Transverse colon (tissue), 4 donors: ENCODE measurements at regions not wholly inside any gene's neighbourhood (a gene's known extent, or its start where the extent isn't known, plus 50 kb on each side); places are given as distances from the start of the nearest gene placed in this dataset.

Experiments used
- DNase-seq: peaks from one replicate; pipeline ENCODE4 v3.0.0-alpha.2; 2019
- H3K27ac ChIP-seq, 4 donors: fragments of 200-600 bp; sonication (generic); 2 replicates each; pipeline ENCODE4 v1.5.1; 2016 to 2018; ENCODE audit warnings: inconsistent platforms in 4 of 4
- H3K27me3 ChIP-seq: fragments of 200-600 bp; sonication (generic); 2 replicates; pipeline ENCODE4 v1.5.1; 2017; ENCODE audit warnings: inconsistent platforms
- H3K36me3 ChIP-seq, 4 donors: fragments of 200-600 bp; sonication (generic); 2 replicates each; pipeline ENCODE4 v1.5.1; 2017 to 2019; ENCODE audit warnings: inconsistent platforms in 4 of 4
- H3K4me1 ChIP-seq, 4 donors: fragments of 200-600 bp; sonication (generic); 2 replicates each; pipeline ENCODE4 v1.5.1; 2017 to 2020; ENCODE audit warnings: inconsistent platforms in 4 of 4
- H3K4me3 ChIP-seq, 4 donors: fragments of 200-600 bp; sonication (generic); 1 replicate in 1 of 4; 2 replicates in 3 of 4; pipeline versions ENCODE4 v1.5.1 to v1.6.1; 2017 to 2019; ENCODE audit warnings: inconsistent platforms in 4 of 4
- H3K9me3 ChIP-seq, 2 donors: fragments of 200-600 bp; sonication (generic); 2 replicates each; pipeline ENCODE4 v1.5.1; 2017 to 2019; ENCODE audit warnings: inconsistent platforms in 2 of 2
- CTCF ChIP-seq, 5 experiments: fragments of 200-600 bp in 3 of 5; fragments of 450-650 bp in 2 of 5; sonication (generic) in 3 of 5; IDR thresholded peaks; 1 replicate in 2 of 5; 2 replicates in 3 of 5; pipeline ENCODE4 v1.5.1; 2016 to 2017; ENCODE audit warnings: antibody characterized with exemption in 5 of 5, inconsistent platforms in 3 of 5, mild to moderate bottlenecking in 2 of 5, moderate library complexity in 1 of 5
- EP300 ChIP-seq: sonication (generic); formaldehyde crosslinking; IDR thresholded peaks from one replicate; pipeline ENCODE4 v1.6.1; 2017; ENCODE audit warnings: antibody characterized with exemption, low read depth
- POLR2A ChIP-seq: fragments of 450-650 bp; IDR thresholded peaks from one replicate; pipeline ENCODE4 v1.6.1; 2016; ENCODE audit warnings: antibody characterized with exemption, mild to moderate bottlenecking, moderate library complexity
- POLR2AphosphoS5 ChIP-seq, 3 donors: sonication (generic); formaldehyde crosslinking; IDR thresholded peaks; one replicate each; pipeline ENCODE4 v1.6.1; 2016; ENCODE audit warnings: antibody characterized with exemption in 3 of 3
- WGBS, 2 donors: methylation state at CpG; one replicate each; pipeline ENCODE4 v1.1.5; 2018; ENCODE audit warnings: low coverage in 1 of 2; 5-methylcytosine and 5-hydroxymethylcytosine counted together
- in situ Hi-C, 4 donors: fragments of 200-750 bp; cut with MboI; loops; one replicate each; pipeline versions ENCODE4 v1.15.0 to v1.15.1; 2017; ENCODE audit warnings: low sequenced_read_pairs in 3 of 4, low pct_ligation_motif_present in 1 of 4, low pct_unique_long_range_greater_than_20kb in 1 of 4
- intact Hi-C: fragments of 100-400 bp; cut with DNase I; formaldehyde crosslinking; loops from one replicate; pipeline ENCODE4 v1.15.1; 2023; ENCODE audit warnings: low total_unique reads

DNA sequence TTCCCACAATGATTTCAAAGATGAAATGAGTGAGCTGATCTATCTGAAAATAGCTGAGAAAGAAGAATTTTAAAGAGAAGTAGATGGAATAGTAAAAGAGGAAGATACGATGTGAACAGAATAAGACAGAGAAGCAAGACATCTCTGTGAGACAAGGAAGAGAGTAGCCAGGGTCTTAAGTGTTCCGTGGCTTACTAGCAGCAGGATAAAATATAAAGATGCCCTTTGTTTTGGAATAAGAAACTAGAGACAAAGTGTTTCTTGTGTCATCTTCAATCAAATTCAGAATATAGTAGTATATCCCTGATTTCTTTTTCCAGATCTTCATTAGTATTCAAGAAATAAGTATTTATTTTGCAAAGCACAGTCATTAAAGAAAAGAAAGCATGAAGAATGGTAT, 281.0 kb upstream of the NECTIN3 start:
- H3K4me1 ChIP-seq = no peaks in the 10 kb centered on the region
- no peak for DNase-seq
- H3K9me3 ChIP-seq = no peaks in the 10 kb centered on the region
- intact Hi-C loops (no loop called here), in situ Hi-C loops (no loop called here)
- H3K27ac ChIP-seq = no peak overlapping the region
- no peak overlapping the region for H3K4me3 ChIP-seq
- no peaks in the 10 kb centered on the region for H3K36me3 ChIP-seq
- TF ChIP-seq POLR2AphosphoS5 (IDR thresholded peaks at IDR 0.05) = no peak
- TF ChIP-seq EP300 = no peak
- TF ChIP-seq POLR2A = no peak
- TF ChIP-seq CTCF (IDR thresholded peaks at IDR 0.05) = no peak
- WGBS, 2 donors = 79 to 83% methylated on average over 2 of the region's 2 CpGs
- H3K27me3 ChIP-seq = no peaks in the 10 kb centered on the region

DNA sequence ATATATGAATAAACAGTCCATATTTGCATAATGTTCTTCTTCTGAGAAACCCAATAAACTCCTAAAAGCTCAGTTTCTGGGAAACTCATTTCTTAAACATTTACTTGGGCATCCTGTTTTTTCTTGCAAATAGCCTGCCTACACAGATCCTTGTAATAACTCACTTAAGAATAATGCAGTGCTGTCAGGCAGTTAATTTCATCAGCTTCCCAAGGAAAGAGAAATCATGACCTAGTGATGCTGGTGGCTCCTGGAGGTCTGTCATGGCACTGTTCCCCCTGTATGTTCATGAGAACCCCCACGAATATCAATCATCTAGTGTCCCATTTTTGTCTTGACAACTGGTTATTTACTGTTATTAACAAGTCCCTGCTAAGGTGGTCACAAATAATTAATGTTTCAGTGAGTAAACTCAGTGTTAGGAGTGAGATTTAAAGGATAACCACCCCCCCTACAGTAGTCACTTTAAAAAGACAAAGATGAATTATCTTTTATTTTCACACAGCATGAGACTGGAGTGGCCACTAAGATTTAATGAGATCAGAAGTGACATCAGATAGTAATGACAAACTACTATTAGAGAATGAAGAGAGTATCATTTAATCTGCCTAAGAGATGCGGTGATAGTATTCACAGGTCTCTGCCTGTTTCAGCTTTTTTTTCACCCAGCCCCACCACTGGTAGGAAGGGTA, 279.5 kb upstream of the NECTIN3 start:
- H3K27ac ChIP-seq = no peak overlapping the region
- H3K9me3 ChIP-seq = no peaks in the 10 kb centered on the region
- H3K27me3 ChIP-seq = no peaks in the 10 kb centered on the region
- no peaks in the 10 kb centered on the region for H3K4me1 ChIP-seq
- TF ChIP-seq EP300 (no peak), CTCF (IDR thresholded peaks at IDR 0.05) (no peak), POLR2AphosphoS5 (IDR thresholded peaks at IDR 0.05) (no peak), POLR2A (no peak)
- H3K4me3 ChIP-seq = no peak overlapping the region
- no peak for DNase-seq
- in situ Hi-C loops (no loop called here), intact Hi-C loops (no loop called here)
- H3K36me3 ChIP-seq = no peaks in the 10 kb centered on the region
- WGBS, 2 donors = 80% methylated on average over 1 to 2 of the region's 2 CpGs

DNA sequence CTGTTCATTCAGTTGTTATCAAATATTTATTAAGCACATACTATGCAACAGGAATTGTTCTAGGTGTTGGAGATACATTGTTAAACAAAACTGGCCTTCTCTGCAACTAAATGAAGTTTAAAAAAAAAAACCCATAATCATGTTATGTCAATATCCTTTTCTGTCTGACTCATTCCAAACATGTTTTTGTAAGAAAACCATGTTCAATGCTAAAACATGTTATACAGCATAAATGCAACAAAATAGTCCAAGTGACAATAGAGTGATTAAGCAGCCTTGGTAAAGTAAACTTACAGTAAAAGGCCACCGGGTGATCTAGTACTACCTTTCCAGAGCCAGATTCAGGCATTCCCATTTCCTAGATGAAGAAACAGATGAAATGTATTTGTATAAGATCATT, 278.0 kb upstream of the NECTIN3 start:
- no peaks in the 10 kb centered on the region for H3K9me3 ChIP-seq
- no peak overlapping the region for H3K27ac ChIP-seq
- DNase-seq = no peak
- WGBS, 2 donors = 88 to 91% methylated on average over 1 of the region's 1 CpG
- intact Hi-C loops (no loop called here), in situ Hi-C loops (no loop called here)
- H3K36me3 ChIP-seq = no peaks in the 10 kb centered on the region
- H3K4me1 ChIP-seq = no peaks in the 10 kb centered on the region
- no peak overlapping the region for H3K4me3 ChIP-seq
- H3K27me3 ChIP-seq = no peaks in the 10 kb centered on the region
- TF ChIP-seq CTCF (IDR thresholded peaks at IDR 0.05) = no peak
- no peak for TF ChIP-seq POLR2AphosphoS5 (IDR thresholded peaks at IDR 0.05)
- no peak for TF ChIP-seq POLR2A
- TF ChIP-seq EP300 = no peak

DNA sequence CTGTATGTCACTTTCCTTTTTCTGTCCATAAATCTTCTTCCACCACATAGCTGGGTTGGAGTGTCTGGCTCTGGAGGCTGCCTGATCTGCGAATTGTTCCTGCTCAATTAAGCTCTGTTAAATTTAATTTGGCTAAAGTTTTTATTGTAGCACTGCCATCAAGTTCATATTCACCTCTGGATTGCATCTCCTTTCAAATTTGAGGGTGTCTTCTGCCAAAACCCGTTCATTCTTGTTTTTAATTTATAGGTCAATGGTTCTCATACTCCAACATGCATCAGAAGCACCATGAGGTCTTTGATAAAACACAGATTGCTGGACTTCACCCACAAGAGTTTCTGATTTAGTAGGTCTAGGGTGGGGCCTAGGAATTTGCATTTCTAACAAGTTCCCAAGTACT, 276.5 kb upstream of the NECTIN3 start:
- TF ChIP-seq EP300 = no peak
- TF ChIP-seq CTCF (IDR thresholded peaks at IDR 0.05) = no peak
- no peak for TF ChIP-seq POLR2AphosphoS5 (IDR thresholded peaks at IDR 0.05)
- TF ChIP-seq POLR2A = no peak
- H3K9me3 ChIP-seq = no peaks in the 10 kb centered on the region
- in situ Hi-C loops (no loop called here), intact Hi-C loops (no loop called here)
- no peaks in the 10 kb centered on the region for H3K4me1 ChIP-seq
- no peak overlapping the region for H3K4me3 ChIP-seq
- 42 to 63% methylated on average over 2 of the region's 2 CpGs for WGBS, 2 donors
- H3K27me3 ChIP-seq = no peaks in the 10 kb centered on the region
- H3K36me3 ChIP-seq = no peaks in the 10 kb centered on the region
- DNase-seq = no peak
- no peak overlapping the region for H3K27ac ChIP-seq
